AG10803 (cell line): ENCODE measurements at regions not wholly inside any gene's neighbourhood (a gene's known extent, or its start where the extent isn't known, plus 50 kb on each side); places are given as distances from the start of the nearest gene placed in this dataset.
A peak's percentile ranks its signal among the peaks of the same experiment; 100 is the strongest.
"Not testable (repeated sequence)": the region's sequence is repeated elsewhere in the genome, so short reads cannot be mapped to it uniquely, and the experiment has no call there.

ENCODE experiments used
- DNase-seq: peaks from one replicate; pipeline ENCODE4 v3.0.0; 2010; ENCODE audit warnings: low read depth
- H3K4me3 ChIP-seq: 2 replicates; pipeline ENCODE4 v1.5.1; 2011; ENCODE audit warnings: mild to moderate bottlenecking, low read length, control low read depth
- TF ChIP-seq, protein P1 (sequence below): conservative IDR thresholded peaks from 2 replicates; pipeline ENCODE4 v1.5.1; 2011; ENCODE audit warnings: mild to moderate bottlenecking, low read length, control low read depth, inconsistent platforms

- TF ChIP-seq, protein P1, sequence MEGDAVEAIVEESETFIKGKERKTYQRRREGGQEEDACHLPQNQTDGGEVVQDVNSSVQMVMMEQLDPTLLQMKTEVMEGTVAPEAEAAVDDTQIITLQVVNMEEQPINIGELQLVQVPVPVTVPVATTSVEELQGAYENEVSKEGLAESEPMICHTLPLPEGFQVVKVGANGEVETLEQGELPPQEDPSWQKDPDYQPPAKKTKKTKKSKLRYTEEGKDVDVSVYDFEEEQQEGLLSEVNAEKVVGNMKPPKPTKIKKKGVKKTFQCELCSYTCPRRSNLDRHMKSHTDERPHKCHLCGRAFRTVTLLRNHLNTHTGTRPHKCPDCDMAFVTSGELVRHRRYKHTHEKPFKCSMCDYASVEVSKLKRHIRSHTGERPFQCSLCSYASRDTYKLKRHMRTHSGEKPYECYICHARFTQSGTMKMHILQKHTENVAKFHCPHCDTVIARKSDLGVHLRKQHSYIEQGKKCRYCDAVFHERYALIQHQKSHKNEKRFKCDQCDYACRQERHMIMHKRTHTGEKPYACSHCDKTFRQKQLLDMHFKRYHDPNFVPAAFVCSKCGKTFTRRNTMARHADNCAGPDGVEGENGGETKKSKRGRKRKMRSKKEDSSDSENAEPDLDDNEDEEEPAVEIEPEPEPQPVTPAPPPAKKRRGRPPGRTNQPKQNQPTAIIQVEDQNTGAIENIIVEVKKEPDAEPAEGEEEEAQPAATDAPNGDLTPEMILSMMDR, result peak; percentile 99
- H3K4me3 ChIP-seq, result peak overlapping the region; percentile 27; the same call in 1 of the 2 replicates
- DNase-seq, result peak; percentile 65
Observed at GRCh38 chr10:64041185-64041988, 520.2 kb downstream of the REEP3 start.

DNA sequence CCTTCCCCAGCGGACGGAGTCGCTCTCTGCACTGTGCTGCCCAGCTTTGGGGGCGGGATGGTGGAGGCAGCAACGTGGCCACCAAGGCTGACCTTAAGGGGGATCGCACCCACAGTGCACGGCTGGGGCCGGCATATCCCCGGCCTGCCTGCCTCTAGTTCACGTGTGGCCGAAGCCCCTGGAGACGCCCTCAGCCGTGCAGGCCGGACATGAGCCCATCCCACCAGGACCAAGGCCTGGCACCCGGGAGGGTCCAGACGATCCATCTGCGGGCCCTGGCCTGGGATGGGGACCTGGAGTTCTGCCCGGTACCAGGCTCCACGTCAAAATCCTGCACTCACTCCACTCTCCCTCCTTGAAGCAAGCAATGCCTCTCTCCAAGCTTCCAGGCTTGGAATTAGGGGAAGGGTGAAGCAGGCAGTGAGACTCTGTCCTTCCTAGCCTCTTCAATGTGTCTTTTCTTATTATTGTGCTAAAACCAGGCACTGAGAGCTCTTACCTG lies 520.8 kb downstream of the REEP3 start:
- TF ChIP-seq, protein P1, result no peak
- no peak for DNase-seq
- H3K4me3 ChIP-seq, result no peak overlapping the region

DNA sequence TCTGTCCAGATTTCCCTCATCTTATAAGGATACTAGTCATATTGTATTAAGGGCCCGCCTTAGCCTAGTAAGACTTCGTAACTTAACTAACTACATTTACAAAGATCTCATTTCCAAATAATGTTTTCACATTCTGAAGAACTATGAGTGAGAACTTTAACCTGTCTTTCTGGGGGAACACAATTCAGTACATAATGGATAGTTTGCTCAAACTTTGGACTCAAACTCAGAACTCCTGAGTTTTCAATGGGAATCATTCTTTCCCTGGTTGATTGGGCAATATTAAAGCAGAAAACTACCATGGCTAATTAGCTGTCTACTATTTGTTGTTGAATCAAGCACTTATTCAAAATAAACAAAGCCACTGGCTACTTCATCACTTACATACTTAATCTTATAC lies 522.9 kb downstream of the REEP3 start:
- no peak overlapping the region for H3K4me3 ChIP-seq
- TF ChIP-seq, protein P1, result no peak
- DNase-seq, result no peak

- not testable (repeated sequence) for DNase-seq, H3K4me3 ChIP-seq
Observed at GRCh38 chr10:64044957-64045632, 523.9 kb downstream of the REEP3 start.

DNA sequence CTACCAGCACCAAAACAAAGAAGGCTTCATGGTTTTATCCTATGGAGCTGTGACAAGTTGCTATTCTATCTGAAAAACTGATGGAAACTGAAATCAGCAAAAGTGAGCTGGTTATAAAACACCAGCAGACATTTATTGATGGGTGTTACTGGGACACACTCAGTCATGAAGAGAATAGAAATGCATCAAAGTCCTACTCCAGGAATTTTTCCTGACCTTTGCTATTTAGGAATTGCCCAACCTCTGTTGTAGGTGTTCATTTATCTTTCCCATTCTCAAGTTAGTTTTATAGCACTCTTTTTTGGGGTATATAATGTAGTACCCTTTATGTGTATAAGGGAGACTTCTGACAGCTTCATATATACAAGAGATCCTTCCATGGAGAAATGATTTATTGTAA lies 533.2 kb downstream of the REEP3 start:
- DNase-seq, result no peak
- TF ChIP-seq, protein P1, result no peak
- no peak overlapping the region for H3K4me3 ChIP-seq

- TF ChIP-seq, protein P1, result no peak
- DNase-seq, result no peak
- H3K4me3 ChIP-seq, result no peak overlapping the region
Observed at GRCh38 chr10:64059884-64060283, 538.7 kb downstream of the REEP3 start.

DNA sequence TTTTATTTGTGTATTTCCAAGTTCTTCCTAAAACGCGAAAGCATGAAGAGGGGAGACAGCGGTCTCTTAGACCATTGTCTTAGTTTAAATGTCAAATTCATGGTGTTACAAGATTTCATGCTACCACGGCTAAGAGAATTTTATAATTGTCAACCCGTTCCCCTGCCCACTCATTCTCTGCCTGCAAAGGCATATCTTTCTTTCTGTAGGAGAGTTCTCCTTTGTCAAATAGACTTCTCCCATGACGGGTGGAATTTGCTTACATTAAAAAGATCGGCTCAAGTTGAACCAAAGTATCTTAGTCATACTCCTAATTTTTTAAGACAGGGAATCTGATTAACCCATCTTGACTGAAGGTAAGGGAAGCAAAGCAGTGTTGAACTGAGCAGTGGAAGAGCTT lies 539.2 kb downstream of the REEP3 start:
- TF ChIP-seq, protein P1, result no peak
- no peak for DNase-seq
- H3K4me3 ChIP-seq, result no peak overlapping the region
